ENCODE measurements at regions not wholly inside any gene's neighbourhood (a gene's known extent, or its start where the extent isn't known, plus 50 kb on each side); places are given as distances from the start of the nearest gene placed in this dataset.

- Histone ChIP-seq H3K79me2 (ENCODE audit: insufficient read depth, low read length) (no peaks in the 10 kb centered on the region), H4K20me1 (ENCODE audit: insufficient read depth, low read length) (no peaks in the 10 kb centered on the region), H3K36me3 (ENCODE audit: insufficient read depth, low read length) (no peaks in the 10 kb centered on the region), H3K4me1 (ENCODE audit: insufficient read depth, low read length) (no peaks in the 10 kb centered on the region), H3K27ac (ENCODE audit: low read depth, low read length) (no peak overlapping the region), H2AFZ (ENCODE audit: low read length) (no peak overlapping the region), H3K9me3 (ENCODE audit: low read depth, low read length) (no peaks in the 10 kb centered on the region), H3K4me2 (ENCODE audit: insufficient read depth, low read length) (no peak overlapping the region), H3K4me3 (ENCODE audit: insufficient read depth, low read length) (no peak overlapping the region), H3K27me3 (ENCODE audit: insufficient read depth, low read length) (no peaks in the 10 kb centered on the region)
- no peak for DNase-seq (ENCODE audit: insufficient read length, low spot score, missing footprints)
- no peak for TF ChIP-seq CTCF (IDR thresholded peaks at IDR 0.05; ENCODE audit: extremely low read depth, low read depth, low read length)
Observed at GRCh38 chr5:56367748-56368147, 134.6 kb upstream of the ANKRD55 start.

- Histone ChIP-seq H3K27ac (ENCODE audit: low read depth, low read length) (no peak overlapping the region), H3K4me3 (ENCODE audit: insufficient read depth, low read length) (no peak overlapping the region), H3K4me2 (ENCODE audit: insufficient read depth, low read length) (no peak overlapping the region), H3K79me2 (ENCODE audit: insufficient read depth, low read length) (no peaks in the 10 kb centered on the region), H2AFZ (ENCODE audit: low read length) (no peak overlapping the region), H3K27me3 (ENCODE audit: insufficient read depth, low read length) (no peaks in the 10 kb centered on the region), H4K20me1 (ENCODE audit: insufficient read depth, low read length) (no peaks in the 10 kb centered on the region), H3K4me1 (ENCODE audit: insufficient read depth, low read length) (no peaks in the 10 kb centered on the region), H3K36me3 (ENCODE audit: insufficient read depth, low read length) (no peaks in the 10 kb centered on the region), H3K9me3 (ENCODE audit: low read depth, low read length) (no peaks in the 10 kb centered on the region)
- no peak for DNase-seq (ENCODE audit: insufficient read length, low spot score, missing footprints)
- no peak for TF ChIP-seq CTCF (IDR thresholded peaks at IDR 0.05; ENCODE audit: extremely low read depth, low read depth, low read length)
Observed at GRCh38 chr5:56366986-56367385, 133.9 kb upstream of the ANKRD55 start.

GRCh38 chr5:56361398-56361797 is 128.3 kb upstream of the ANKRD55 start:
- Histone ChIP-seq H3K79me2 (ENCODE audit: insufficient read depth, low read length) (no peaks in the 10 kb centered on the region), H3K27ac (ENCODE audit: low read depth, low read length) (no peak overlapping the region), H3K9me3 (ENCODE audit: low read depth, low read length) (no peaks in the 10 kb centered on the region), H3K4me3 (ENCODE audit: insufficient read depth, low read length) (no peak overlapping the region), H2AFZ (ENCODE audit: low read length) (no peak overlapping the region), H4K20me1 (ENCODE audit: insufficient read depth, low read length) (no peaks in the 10 kb centered on the region), H3K4me1 (ENCODE audit: insufficient read depth, low read length) (peaks cover 7% of the 10 kb centered on the region), H3K27me3 (ENCODE audit: insufficient read depth, low read length) (peaks cover 13% of the 10 kb centered on the region), H3K4me2 (ENCODE audit: insufficient read depth, low read length) (no peak overlapping the region), H3K36me3 (ENCODE audit: insufficient read depth, low read length) (no peaks in the 10 kb centered on the region)
- no peak for DNase-seq (ENCODE audit: insufficient read length, low spot score, missing footprints)
- no peak for TF ChIP-seq CTCF (IDR thresholded peaks at IDR 0.05; ENCODE audit: extremely low read depth, low read depth, low read length)

GRCh38 chr5:56360816-56361215 is 127.7 kb upstream of the ANKRD55 start:
- H3K4me2 ChIP-seq (ENCODE audit: insufficient read depth, low read length), result no peak overlapping the region
- H3K4me3 ChIP-seq (ENCODE audit: insufficient read depth, low read length), result no peak overlapping the region
- H3K9me3 ChIP-seq (ENCODE audit: low read depth, low read length), result no peaks in the 10 kb centered on the region
- H3K27me3 ChIP-seq (ENCODE audit: insufficient read depth, low read length), result peaks cover 13% of the 10 kb centered on the region
- TF ChIP-seq CTCF (IDR thresholded peaks at IDR 0.05; ENCODE audit: extremely low read depth, low read depth, low read length), result no peak
- no peak for DNase-seq (ENCODE audit: insufficient read length, low spot score, missing footprints)
- no peak overlapping the region for H3K27ac ChIP-seq (ENCODE audit: low read depth, low read length)
- H4K20me1 ChIP-seq (ENCODE audit: insufficient read depth, low read length), result no peaks in the 10 kb centered on the region
- H3K79me2 ChIP-seq (ENCODE audit: insufficient read depth, low read length), result no peaks in the 10 kb centered on the region
- H2AFZ ChIP-seq (ENCODE audit: low read length), result no peak overlapping the region
- peaks cover 7% of the 10 kb centered on the region for H3K4me1 ChIP-seq (ENCODE audit: insufficient read depth, low read length)
- no peaks in the 10 kb centered on the region for H3K36me3 ChIP-seq (ENCODE audit: insufficient read depth, low read length)

Measured in osteoblast (primary cell).